Mesothelial cell of epicardium (in vitro differentiated cells): ENCODE measurements at regions not wholly inside any gene's neighbourhood (a gene's known extent, or its start where the extent isn't known, plus 50 kb on each side); places are given as distances from the start of the nearest gene placed in this dataset.

Source experiments
- DNase-seq, 2 experiments: peaks; one replicate each; pipeline ENCODE4 v3.0.0; 2021; ENCODE audit warnings: low spot score in 2 of 2; ENCODE audit not compliant: unreplicated experiment in 2 of 2
- H3K27ac Mint-ChIP-seq: 2 replicates; pipeline ENCODE4 v1.8.0; 2021; ENCODE audit warnings: mixed read lengths
- H3K27me3 Mint-ChIP-seq: 2 replicates; pipeline ENCODE4 v1.8.0; 2021; ENCODE audit warnings: low read depth, mixed read lengths
- H3K36me3 Mint-ChIP-seq: 2 replicates; pipeline ENCODE4 v1.8.0; 2021; ENCODE audit warnings: mixed read lengths
- H3K4me1 Mint-ChIP-seq: 2 replicates; pipeline ENCODE4 v1.8.0; 2021; ENCODE audit warnings: mixed read lengths
- H3K4me3 Mint-ChIP-seq: 2 replicates; pipeline ENCODE4 v1.8.0; 2021; ENCODE audit warnings: mild to moderate bottlenecking, moderate library complexity, mixed read lengths
- H3K9me3 Mint-ChIP-seq: 2 replicates; pipeline ENCODE4 v1.8.0; 2021; ENCODE audit warnings: mixed read lengths
- CTCF ChIP-seq: fragments of 200-600 bp; sonication (generic); IDR thresholded peaks from one replicate; pipeline ENCODE4 v1.5.0; 2021; ENCODE audit warnings: antibody characterized with exemption; ENCODE audit not compliant: unreplicated experiment

GRCh38 chr16:51407199-51407598 lies 256.1 kb upstream of the SALL1 start:
- no peak for TF ChIP-seq CTCF
- H3K9me3 Mint-ChIP-seq, result no peaks in the 10 kb centered on the region
- no peak overlapping the region for H3K4me3 Mint-ChIP-seq
- no peaks in the 10 kb centered on the region for H3K36me3 Mint-ChIP-seq
- H3K4me1 Mint-ChIP-seq, result no peaks in the 10 kb centered on the region
- H3K27ac Mint-ChIP-seq, result no peak overlapping the region
- peaks cover 9% of the 10 kb centered on the region for H3K27me3 Mint-ChIP-seq
- no peak for DNase-seq

- H3K4me3 Mint-ChIP-seq, result no peak overlapping the region
- TF ChIP-seq CTCF, result no peak
Measured at GRCh38 chr16:51405361-51405760, 254.3 kb upstream of the SALL1 start.

GRCh38 chr16:51404386-51404785 lies 253.3 kb upstream of the SALL1 start:
- Mint-ChIP-seq H3K4me3 (no peak overlapping the region), H3K27ac (no peak overlapping the region), H3K36me3 (no peaks in the 10 kb centered on the region), H3K4me1 (no peaks in the 10 kb centered on the region), H3K27me3 (peaks cover 4% of the 10 kb centered on the region), H3K9me3 (peaks cover 10% of the 10 kb centered on the region)
- DNase-seq, result no peak
- no peak for TF ChIP-seq CTCF

More at GRCh38 chr16:51405361-51405760, 254.3 kb upstream of the SALL1 start:
- H3K27me3 Mint-ChIP-seq, result peaks cover 4% of the 10 kb centered on the region
- no peak overlapping the region for H3K27ac Mint-ChIP-seq
- H3K4me1 Mint-ChIP-seq, result no peaks in the 10 kb centered on the region
- H3K9me3 Mint-ChIP-seq, result peaks cover 10% of the 10 kb centered on the region
- no peak for DNase-seq
- H3K36me3 Mint-ChIP-seq, result no peaks in the 10 kb centered on the region

GRCh38 chr16:51402785-51403184 lies 251.7 kb upstream of the SALL1 start:
- no peak for DNase-seq
- no peaks in the 10 kb centered on the region for H3K36me3 Mint-ChIP-seq
- peaks cover 10% of the 10 kb centered on the region for H3K9me3 Mint-ChIP-seq
- H3K4me3 Mint-ChIP-seq, result no peak overlapping the region
- no peaks in the 10 kb centered on the region for H3K4me1 Mint-ChIP-seq
- H3K27me3 Mint-ChIP-seq, result no peaks in the 10 kb centered on the region
- H3K27ac Mint-ChIP-seq, result no peak overlapping the region
- TF ChIP-seq CTCF, result no peak

- Mint-ChIP-seq H3K36me3 (no peaks in the 10 kb centered on the region), H3K27ac (no peak overlapping the region), H3K4me1 (no peaks in the 10 kb centered on the region), H3K4me3 (no peak overlapping the region), H3K9me3 (peaks cover 10% of the 10 kb centered on the region), H3K27me3 (no peaks in the 10 kb centered on the region)
- DNase-seq, result no peak
- no peak for TF ChIP-seq CTCF
Measured at GRCh38 chr16:51402298-51402697, 251.2 kb upstream of the SALL1 start.

- Mint-ChIP-seq H3K9me3 (peaks cover 10% of the 10 kb centered on the region), H3K36me3 (no peaks in the 10 kb centered on the region), H3K4me1 (no peaks in the 10 kb centered on the region), H3K4me3 (no peak overlapping the region), H3K27me3 (no peaks in the 10 kb centered on the region), H3K27ac (no peak overlapping the region)
- DNase-seq, result no peak
- no peak for TF ChIP-seq CTCF
Measured at GRCh38 chr16:51401673-51402072, 250.6 kb upstream of the SALL1 start.
